ENCODE measurements at regions not wholly inside any gene's neighbourhood (a gene's known extent, or its start where the extent isn't known, plus 50 kb on each side); places are given as distances from the start of the nearest gene placed in this dataset.

- TF ChIP-seq CTCF (conservative IDR thresholded peaks at IDR 0.05; ENCODE audit: low read length) (no peak), EZH2phosphoT487 (IDR thresholded peaks at IDR 0.05; ENCODE audit: borderline replicate concordance, low read depth, low read length) (no peak)
These were observed 89.2 kb upstream of the ARID1B start for GRCh38 chr6:156687789-156688619.

Data from OCI-LY7 (cell line).